ENCODE measurements at regions not wholly inside any gene's neighbourhood (a gene's known extent, or its start where the extent isn't known, plus 50 kb on each side); places are given as distances from the start of the nearest gene placed in this dataset.

GRCh38 chrX:99507768-99508167 lies 902.3 kb downstream of the PCDH19 start:
- TF ChIP-seq CEBPB (IDR thresholded peaks at IDR 0.05) (no peak), NFE2L2 (conservative IDR thresholded peaks at IDR 0.05; ENCODE audit: low read length) (no peak), KDM5A (IDR thresholded peaks at IDR 0.05) (no peak), CBX8 (IDR thresholded peaks at IDR 0.05) (no peak)
- no peak for FAIRE-seq
- Histone ChIP-seq H3K4me2 (no peak overlapping the region), H3K4me3 (no peak overlapping the region), H3K4me1 (no peaks in the 10 kb centered on the region), H3K27ac (no peak overlapping the region), H3K9me3 (no peaks in the 10 kb centered on the region)
- CTCF ChIA-PET = no interaction called here
- POLR2A ChIA-PET = no interaction called here
- no peak for ATAC-seq
- no peak for DNase-seq (ENCODE audit: low read depth in 1 of 2, low spot score in 1 of 2)

DNA sequence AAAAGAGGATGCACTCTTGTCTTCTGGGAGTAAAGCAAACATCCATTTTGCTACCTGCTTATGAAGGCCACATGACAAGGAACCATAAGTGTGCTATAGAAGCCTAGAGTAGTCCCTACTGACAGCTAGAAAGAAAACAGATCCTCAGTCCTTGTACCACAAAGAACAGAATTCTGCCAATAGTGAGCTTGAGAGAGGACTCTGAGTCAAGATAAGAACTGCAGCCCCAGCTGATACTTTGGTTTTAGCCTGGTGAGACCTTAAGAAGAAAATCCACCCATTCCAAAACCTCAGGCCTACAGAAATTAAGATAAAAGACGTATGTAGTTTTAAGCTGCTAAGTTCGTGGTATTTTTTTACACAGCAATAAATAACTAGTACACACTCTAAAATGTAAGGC lies 914.6 kb downstream of the PCDH19 start:
- DNase-seq (ENCODE audit: low read depth in 1 of 2, low spot score in 1 of 2) (no peak), FAIRE-seq (no peak), ATAC-seq (no peak)
- TF ChIP-seq, protein P1, sequence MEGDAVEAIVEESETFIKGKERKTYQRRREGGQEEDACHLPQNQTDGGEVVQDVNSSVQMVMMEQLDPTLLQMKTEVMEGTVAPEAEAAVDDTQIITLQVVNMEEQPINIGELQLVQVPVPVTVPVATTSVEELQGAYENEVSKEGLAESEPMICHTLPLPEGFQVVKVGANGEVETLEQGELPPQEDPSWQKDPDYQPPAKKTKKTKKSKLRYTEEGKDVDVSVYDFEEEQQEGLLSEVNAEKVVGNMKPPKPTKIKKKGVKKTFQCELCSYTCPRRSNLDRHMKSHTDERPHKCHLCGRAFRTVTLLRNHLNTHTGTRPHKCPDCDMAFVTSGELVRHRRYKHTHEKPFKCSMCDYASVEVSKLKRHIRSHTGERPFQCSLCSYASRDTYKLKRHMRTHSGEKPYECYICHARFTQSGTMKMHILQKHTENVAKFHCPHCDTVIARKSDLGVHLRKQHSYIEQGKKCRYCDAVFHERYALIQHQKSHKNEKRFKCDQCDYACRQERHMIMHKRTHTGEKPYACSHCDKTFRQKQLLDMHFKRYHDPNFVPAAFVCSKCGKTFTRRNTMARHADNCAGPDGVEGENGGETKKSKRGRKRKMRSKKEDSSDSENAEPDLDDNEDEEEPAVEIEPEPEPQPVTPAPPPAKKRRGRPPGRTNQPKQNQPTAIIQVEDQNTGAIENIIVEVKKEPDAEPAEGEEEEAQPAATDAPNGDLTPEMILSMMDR (IDR thresholded peaks at IDR 0.05) = no peak
- TF ChIP-seq MAFK (IDR thresholded peaks at IDR 0.05; ENCODE audit: partially characterized antibody) (no peak), HOXB13 (CRISPR knock-in tag; IDR thresholded peaks at IDR 0.05; ENCODE audit: low read depth) (no peak), FOSB (CRISPR knock-in tag; IDR thresholded peaks at IDR 0.05) (no peak), KDM5A (IDR thresholded peaks at IDR 0.05) (no peak), KDM1A (IDR thresholded peaks at IDR 0.05; ENCODE audit: low read depth) (no peak), USF2 (IDR thresholded peaks at IDR 0.05) (no peak), EHF (CRISPR knock-in tag; IDR thresholded peaks at IDR 0.05) (no peak), ZNF302 (CRISPR knock-in tag; IDR thresholded peaks at IDR 0.05) (no peak)
- TF ChIP-seq, protein P2, sequence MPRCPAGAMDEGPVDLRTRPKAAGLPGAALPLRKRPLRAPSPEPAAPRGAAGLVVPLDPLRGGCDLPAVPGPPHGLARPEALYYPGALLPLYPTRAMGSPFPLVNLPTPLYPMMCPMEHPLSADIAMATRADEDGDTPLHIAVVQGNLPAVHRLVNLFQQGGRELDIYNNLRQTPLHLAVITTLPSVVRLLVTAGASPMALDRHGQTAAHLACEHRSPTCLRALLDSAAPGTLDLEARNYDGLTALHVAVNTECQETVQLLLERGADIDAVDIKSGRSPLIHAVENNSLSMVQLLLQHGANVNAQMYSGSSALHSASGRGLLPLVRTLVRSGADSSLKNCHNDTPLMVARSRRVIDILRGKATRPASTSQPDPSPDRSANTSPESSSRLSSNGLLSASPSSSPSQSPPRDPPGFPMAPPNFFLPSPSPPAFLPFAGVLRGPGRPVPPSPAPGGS (IDR thresholded peaks at IDR 0.05) = no peak
- TF ChIP-seq, protein P3, sequence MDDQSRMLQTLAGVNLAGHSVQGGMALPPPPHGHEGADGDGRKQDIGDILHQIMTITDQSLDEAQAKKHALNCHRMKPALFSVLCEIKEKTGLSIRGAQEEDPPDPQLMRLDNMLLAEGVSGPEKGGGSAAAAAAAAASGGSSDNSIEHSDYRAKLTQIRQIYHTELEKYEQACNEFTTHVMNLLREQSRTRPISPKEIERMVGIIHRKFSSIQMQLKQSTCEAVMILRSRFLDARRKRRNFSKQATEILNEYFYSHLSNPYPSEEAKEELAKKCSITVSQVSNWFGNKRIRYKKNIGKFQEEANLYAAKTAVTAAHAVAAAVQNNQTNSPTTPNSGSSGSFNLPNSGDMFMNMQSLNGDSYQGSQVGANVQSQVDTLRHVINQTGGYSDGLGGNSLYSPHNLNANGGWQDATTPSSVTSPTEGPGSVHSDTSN (IDR thresholded peaks at IDR 0.05) = no peak
- TF ChIP-seq, protein P4, sequence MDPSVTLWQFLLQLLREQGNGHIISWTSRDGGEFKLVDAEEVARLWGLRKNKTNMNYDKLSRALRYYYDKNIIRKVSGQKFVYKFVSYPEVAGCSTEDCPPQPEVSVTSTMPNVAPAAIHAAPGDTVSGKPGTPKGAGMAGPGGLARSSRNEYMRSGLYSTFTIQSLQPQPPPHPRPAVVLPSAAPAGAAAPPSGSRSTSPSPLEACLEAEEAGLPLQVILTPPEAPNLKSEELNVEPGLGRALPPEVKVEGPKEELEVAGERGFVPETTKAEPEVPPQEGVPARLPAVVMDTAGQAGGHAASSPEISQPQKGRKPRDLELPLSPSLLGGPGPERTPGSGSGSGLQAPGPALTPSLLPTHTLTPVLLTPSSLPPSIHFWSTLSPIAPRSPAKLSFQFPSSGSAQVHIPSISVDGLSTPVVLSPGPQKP (IDR thresholded peaks at IDR 0.05; ENCODE audit: low read depth, low read length) = no peak
- ChIA-PET CTCF (no interaction called here), POLR2A (no interaction called here)
- Histone ChIP-seq H3K27ac (no peak overlapping the region), H3K4me1 (no peaks in the 10 kb centered on the region), H3K4me2 (no peak overlapping the region), H3K9me3 (no peaks in the 10 kb centered on the region), H3K4me3 (no peak overlapping the region)
- WGBS (ENCODE audit: missing lambda C conversion rate) = 0% methylated on average over 2 of the region's 2 CpGs

- no peak for FAIRE-seq
These were observed 915.4 kb downstream of the PCDH19 start for GRCh38 chrX:99494668-99495067.

More at GRCh38 chrX:99494668-99495067, 915.4 kb downstream of the PCDH19 start:
- WGBS (ENCODE audit: missing lambda C conversion rate) = 2% methylated on average over 2 of the region's 2 CpGs
- H3K27ac ChIP-seq = no peak overlapping the region
- DNase-seq (ENCODE audit: low read depth in 1 of 2, low spot score in 1 of 2) = no peak
- POLR2A ChIA-PET = no interaction called here
- H3K4me2 ChIP-seq = no peak overlapping the region
- TF ChIP-seq BHLHE40 (IDR thresholded peaks at IDR 0.05; ENCODE audit: low read depth, low read length) (no peak), KDM1A (IDR thresholded peaks at IDR 0.05; ENCODE audit: low read depth) (no peak), KDM5A (IDR thresholded peaks at IDR 0.05) (no peak), JUNB (IDR thresholded peaks at IDR 0.05) (no peak), EP300 (IDR thresholded peaks at IDR 0.05) (no peak), MAX (IDR thresholded peaks at IDR 0.05) (no peak), MAFK (IDR thresholded peaks at IDR 0.05; ENCODE audit: partially characterized antibody) (no peak), NPAS2 (CRISPR knock-in tag; IDR thresholded peaks at IDR 0.05; ENCODE audit: borderline replicate concordance) (no peak)
- no peak for ATAC-seq
- no peaks in the 10 kb centered on the region for H3K9me3 ChIP-seq
- CTCF ChIA-PET = no interaction called here
- H3K4me1 ChIP-seq = no peaks in the 10 kb centered on the region
- H3K4me3 ChIP-seq = no peak overlapping the region

Data from A549 (cell line).